DMS79 treated with DMSO at 0.1 percent for 48 hours (cell line): ENCODE measurements at regions not wholly inside any gene's neighbourhood (a gene's known extent, or its start where the extent isn't known, plus 50 kb on each side); places are given as distances from the start of the nearest gene placed in this dataset.
A peak's percentile ranks its signal among the peaks of the same experiment; 100 is the strongest.
"Not testable (repeated sequence)": the region's sequence is repeated elsewhere in the genome, so short reads cannot be mapped to it uniquely, and the experiment has no call there.

Source experiments
- DNase-seq: peaks from one replicate; lab custom pipeline; 2025; lab: John Stamatoyannopoulos, UW

DNA sequence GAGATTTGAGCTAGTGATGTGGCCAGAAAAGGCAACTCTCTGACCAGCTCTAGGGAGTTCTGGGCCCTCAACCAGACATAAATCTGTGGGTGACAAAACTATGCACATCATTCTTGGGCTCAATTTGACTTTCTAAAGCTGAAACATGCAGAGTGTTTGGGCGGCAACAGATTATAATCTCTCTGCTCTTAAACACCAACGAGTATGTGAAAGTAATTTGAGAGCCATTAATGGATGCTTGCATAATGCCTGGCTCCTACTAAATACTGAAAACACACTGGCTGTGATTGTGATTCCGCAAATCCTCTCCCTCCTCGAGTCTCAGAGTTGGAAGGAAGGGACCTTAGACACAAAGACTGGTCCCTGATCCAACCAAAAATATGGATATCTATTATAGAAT lies 186.7 kb downstream of the UACA start:
- no peak for DNase-seq

DNA sequence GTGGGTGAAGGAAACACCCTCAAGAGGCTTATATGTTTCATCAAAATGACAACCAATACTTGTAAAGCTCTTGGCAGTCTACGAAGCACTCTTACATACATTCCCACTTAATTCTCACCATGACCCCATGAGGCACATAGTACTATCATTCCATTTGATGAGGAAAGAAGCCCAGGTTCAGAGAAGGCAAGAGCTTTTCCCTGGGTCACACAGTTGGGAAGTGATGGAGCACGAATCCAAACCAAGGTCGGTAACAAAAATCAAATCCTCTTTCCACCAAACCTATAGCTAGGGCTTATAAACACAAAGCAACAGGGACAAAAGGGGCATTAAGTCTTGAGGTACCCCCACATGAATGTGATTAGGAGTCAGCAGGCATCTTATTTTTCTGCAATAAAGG lies 187.1 kb downstream of the UACA start:
- no peak for DNase-seq

DNA sequence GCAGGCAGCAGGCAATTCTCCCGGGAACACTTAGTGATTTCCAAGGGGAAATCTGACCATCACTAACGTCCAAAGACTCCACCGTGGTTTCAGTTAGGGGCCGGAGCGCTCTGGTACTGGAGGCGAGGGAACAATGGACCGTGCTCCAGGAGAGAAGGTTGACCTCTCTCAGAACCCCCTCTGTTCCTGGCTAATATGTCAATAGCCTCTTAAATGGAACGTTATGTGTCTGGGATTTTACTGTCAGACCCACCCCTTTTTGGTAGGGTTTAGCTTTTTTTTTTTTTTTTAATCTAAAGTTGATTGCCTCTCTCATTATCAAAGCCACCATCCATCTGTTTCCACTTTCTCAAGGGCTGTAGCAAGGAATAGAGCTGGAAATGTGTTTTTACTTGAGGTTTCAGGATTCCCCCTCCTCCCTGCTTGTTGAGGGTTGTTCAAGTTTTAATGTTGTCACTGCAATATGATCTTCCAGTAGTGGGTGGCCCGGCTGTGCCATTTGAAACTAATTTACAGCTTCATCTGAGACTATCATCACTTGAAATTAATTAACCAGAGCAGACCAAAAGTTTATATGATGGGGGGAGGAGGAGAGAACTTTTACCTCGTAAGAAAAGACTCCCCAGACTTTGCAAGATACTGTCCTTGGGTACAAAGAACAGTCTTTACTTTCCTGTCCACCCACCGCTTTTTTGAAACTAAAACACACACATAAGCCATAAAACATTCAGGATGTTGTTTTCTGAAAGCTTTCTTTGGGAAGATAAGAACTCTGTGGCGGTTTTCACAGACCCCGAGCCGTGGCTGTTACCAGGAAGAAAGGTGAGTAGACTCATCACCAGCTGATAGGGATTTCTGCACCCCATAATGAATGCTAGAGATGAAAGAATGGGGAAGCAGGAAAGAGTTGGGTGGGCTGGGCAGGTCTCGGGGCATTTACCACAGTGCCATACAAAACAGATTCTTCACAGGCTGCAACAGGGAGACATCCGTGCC lies 187.8 kb downstream of the UACA start:
- peak; percentile 14 for DNase-seq

DNA sequence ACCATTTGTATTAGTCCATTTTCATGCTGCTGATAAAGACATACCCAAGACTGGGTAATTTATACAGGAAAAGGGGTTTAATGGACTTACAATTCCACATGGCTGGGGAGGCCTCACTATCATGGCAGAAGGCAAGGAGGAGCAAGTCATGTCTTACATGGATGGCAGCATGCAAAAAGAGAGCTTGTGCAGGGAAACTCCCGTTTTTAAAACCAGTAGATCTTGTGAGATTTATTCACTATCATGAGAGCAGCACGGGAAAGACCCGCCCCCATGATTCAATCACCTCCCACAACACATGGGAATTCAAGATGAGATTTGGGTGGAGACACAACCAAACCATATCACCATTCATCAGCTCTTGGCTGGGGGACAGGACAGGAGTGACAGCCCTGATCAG lies 189.0 kb downstream of the UACA start:
- not testable (repeated sequence) for DNase-seq

DNA sequence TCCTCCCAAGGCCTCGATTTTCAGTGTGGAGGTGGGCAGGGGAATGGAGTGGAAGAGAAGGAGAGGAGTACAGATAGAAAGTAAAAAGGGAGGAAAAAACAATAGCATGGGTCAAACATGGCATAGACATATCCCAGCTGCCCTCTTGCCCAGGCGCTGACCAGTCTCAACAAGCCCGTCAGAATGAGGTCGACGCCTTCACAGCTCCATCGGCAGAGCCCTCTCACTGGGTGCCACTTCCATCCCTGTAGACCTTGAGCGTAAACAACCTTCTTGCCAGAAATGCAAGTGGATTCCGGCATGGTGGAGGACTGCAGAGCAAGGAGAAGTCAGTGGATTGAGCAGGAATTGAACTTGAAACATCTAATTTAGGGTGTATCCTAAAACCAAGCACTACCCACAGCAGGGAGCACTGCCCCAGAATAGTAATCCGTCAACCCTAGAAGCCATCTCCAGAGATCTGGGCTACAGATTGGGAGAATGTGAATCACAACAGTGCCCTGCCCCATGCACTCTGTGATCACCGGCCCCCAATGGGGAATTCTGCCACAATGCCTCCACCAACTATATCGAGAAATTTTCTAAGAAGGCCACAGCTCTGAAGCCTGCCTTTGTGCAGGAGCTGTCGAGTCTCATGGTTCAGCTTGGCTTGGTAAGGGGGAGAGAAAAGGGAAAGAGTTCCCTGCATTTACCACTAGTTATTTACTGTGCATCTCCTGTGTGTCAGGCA lies 190.1 kb downstream of the UACA start:
- no peak for DNase-seq

DNA sequence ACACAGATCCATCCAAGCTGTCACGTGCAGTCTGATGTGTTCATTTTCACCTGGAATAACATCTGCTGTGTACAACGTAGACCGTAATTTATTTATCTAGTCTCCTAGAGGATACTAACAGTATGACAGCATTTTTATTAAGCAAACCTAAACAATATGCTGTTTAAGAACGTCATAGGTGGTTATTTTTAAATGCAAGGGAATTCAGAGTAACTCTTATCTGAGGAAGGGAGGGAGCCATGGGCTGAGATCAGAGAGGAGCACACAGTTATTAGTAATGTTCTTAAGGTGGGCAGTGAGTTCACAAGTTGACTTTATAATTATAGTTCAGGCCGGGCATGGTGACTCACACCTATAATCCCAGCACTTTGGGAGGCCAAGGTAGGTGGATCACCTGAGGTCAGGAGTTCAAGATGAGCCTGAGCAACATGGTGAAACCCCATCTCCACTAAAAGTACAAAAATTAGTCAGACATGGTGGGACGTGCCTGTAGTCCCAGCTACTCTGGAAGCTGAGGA lies 193.6 kb downstream of the UACA start:
- no peak for DNase-seq

DNA sequence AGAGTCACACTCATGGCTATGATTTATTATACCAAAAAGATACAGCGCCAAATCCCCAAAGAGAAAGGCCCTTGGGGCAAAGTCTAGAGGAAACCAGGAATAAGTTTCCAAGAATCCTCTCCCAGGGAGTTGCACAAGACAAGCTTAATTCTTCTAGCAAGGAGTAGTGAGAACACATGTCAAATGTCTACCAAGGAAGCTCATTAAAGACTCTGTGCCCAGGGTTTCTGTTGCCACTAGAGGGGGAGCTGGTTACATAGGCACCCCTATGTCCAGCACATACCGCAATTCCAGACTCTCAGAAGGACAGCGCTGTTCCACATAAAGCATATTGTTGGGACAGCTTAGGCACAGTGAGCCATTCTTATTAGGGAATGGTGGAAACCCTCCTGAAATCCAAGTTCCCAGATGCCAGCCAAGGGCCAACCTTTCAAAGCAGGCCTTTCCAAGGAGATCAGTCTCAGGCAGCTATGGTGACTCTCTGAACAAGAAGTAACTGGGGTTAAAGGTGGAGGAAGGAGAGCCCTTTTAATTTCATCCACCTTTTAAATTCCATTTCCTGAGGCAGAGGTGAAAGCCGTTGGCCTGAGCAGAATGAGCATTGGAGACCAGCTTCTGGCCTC lies 194.2 kb downstream of the UACA start:
- no peak for DNase-seq

DNA sequence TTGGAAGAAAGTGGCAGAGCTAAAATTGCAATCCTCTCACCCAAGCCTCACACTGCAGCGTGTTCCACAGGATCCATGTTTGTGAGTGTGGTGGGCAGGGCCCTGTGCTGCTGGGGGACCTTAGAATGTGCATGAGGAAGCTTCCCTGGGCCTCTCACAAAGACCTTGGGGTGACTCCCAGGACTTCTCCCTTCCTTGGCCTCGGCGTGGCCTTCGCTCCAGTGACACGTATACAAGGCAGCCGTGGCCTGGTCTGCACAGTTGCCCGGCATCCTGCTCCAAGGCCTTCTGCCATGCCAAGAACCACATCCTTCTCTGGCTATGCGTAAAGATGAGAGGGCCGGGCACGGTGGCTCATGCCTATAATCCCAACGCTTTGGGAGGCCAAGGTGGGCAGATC lies 196.4 kb downstream of the UACA start:
- no peak for DNase-seq

DNA sequence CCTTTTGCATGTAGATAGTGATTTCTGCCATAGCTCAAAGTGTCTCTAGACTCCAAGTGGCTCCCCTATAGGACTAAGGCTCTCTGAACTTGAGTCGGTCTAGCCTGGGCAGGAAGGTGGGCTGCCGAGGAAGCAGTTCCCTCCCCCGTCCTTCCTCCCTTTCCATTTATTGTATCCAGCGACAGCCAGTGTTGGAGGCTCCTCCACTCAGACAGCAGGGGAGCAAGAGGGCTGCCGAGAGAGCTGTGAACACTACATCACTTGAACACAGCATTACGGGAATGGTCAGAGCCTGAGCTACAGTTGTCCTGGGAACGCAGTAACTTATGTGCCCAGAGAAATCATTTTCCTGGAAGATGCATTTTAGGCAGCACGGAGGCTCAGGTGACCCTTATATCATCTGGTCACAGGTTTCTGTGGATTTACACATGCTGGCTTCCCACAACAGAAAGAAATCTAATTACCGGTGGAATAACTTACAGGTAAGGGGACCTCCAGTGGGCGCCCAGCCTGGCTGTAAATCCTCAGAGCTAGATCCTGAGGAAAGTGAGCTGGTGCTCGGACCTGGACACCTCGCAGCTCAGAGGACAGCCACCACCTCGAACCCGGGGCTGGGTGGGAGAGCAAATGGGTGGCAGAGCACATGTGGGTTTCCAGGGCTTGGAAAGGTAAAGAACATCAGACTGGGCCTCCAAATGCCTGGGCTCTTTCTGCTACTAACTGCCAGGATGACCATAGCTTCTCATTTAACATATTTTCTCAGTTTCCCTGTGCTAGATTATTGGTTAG lies 197.1 kb downstream of the UACA start:
- DNase-seq = no peak

DNA sequence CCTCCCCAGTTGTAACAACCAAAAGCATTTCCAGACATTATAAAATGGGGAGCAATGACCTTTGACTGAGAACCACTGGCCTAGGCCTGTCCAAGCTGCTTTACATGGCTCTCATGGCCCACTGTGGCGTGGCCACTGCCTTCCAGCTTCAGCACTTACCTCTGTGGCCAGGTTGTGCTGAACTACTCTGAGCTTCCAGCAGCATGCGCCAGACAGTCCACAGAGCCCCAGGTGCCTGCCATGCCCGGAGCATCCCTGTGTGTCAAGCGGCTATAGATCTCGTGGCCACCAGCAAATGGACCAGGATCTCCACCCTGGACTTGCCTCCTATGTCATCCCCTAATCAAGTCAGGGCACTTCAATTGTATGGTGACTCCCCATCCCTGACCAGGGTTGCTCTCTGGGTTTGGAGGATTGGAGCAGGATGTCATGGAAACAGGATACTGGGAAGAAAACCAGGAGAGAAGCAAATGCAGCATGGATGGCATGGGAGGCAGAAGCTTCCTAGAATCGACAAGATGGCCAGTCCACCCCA lies 199.7 kb downstream of the UACA start:
- DNase-seq = no peak

DNA sequence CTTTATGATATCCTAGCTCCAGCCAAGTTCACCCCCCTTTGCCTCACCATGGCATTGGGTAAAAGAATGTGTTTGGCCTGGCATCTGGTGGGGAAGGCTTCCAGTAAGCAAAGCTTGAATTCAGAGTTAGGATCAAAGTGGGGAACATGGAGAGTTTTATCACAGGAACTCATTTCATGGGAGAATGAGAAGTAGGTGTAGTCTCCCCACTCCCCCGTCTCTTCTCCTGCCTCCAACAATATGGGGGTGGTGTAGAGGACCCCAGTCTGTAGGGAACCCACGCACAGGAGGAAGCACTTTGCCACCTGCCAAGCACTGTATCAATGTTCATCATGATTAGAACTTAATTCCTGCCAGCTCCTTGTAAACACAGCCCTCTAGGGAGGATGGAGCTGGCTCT lies 200.5 kb downstream of the UACA start:
- DNase-seq = no peak

DNA sequence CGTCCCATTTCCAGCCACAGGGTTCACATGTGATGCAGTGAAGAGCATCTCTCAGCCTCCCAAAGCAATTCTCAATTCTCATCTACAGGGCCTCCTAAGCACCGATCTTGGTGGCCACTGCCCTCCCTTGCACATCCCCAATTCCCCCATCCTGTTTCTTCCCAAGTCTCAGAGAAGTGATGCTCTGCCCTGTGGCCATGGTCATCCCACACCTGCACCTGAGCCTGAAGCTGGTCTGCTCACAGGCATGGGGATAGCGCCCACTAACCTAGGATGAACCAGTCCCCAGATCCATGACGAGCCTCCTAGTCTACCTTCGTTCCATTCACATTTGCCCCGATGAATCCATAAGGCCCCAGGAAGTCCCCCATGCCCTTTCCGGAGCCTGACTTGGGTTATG lies 201.5 kb downstream of the UACA start:
- no peak for DNase-seq

DNA sequence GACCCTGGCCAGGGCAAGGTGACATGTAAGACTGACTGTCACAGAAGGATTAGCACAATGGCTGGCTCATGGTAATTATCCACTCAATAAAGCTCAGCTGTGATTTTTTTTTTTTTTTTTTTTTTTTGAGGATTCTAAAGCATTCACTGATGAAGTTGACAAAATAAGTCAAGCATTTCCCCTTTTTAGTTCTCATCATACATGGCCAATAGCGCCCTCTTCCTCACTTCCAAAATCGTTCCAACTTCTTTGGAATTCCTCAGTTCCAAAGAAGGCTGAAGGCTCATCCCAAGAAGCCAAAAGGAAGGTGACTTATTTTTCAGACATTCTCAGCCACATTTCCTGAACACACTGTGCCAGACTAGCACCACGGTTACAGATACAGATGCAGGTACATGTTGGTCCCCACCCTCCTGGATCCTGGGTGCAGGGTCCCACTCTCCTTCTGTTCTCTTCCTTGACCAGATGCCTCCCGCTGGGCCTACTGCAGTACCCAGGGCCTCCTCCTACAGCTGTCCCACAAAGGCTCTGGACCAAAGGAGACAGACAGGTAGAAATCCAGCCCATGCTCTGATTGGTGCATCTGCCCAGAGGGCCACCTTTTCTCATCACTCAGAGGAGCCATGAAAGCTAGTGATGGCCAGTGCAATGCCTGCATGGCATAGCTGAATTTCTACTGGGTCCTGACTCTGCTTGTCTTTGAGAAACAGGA lies 202.6 kb downstream of the UACA start:
- no peak for DNase-seq

DNA sequence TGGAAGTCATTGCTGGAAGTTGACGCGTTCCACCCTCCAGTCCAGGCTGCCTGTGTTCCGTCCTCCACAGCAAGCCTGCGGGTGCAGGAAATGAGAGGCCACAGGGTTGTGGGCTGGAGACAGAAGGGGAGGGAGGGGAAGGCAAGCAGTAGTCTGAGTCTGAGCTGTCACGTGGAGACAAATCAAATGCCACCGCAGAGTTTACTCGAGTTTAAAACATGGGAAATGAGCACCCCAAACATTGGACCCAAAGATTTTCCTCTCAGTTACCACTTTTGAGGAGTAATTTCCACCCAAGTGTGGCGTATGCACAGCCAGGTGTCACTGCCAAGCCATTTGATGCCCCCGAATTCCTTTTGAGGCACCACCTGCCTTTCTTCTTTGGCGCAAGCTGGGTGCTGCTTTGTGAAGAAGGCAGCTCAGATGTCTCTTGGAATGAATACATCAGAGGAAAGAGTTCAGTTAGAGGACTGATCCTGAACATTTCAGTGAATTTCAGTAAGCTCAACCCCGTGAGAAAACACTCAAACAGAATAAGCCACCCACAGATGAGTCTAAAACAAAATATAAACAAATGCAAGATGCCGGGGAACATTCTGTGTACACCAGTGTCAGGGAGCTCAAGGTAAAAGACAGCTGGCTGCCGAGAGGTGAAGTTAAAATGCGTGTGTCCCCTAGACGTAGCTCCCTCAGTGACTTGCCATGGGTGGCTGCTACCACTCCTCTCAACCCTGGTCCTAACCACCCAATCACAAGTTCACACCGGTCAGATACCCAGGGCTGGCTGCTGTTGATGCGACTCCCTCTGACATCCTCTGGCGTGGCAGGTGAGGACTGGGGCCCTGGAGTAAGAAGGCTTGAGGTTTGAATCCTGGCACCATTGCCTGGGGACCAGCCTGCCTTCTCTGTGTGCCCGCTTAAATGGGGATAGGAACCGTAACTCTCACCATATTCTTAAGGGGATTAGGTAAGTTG lies 203.8 kb downstream of the UACA start:
- no peak for DNase-seq

DNA sequence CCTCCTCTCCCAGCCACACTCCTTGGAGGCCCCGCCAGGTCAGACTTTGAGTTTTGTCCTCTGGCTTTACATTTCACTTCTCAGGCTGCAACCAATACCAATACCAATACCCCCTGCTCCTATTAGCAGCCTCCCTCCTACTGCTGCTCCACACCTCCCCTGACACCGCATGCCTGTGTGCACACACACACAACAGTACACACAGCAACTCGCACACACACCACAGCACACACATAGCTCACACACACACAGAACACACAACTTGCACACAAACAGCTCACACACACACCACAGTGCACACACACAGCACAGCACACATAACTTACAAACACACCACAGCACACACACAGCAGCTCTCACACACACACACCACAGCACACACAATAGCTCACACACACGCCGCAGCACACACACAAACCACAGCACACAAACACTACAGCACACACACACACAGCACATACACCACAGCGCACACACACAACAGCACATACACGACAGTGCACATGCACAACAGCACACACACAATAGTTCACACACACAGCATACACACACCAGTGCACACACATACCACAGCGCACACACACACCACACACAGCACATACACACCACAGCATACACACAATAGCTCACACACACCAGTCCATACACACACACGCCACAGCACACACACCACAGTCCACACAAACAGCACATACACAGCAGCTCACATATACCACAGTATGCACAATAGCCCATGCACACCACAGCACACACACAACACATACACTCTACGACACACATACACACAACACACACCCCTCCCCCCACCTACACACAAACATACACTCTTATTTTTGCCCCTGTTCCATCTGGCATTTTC lies 204.7 kb downstream of the UACA start:
- no peak for DNase-seq

DNA sequence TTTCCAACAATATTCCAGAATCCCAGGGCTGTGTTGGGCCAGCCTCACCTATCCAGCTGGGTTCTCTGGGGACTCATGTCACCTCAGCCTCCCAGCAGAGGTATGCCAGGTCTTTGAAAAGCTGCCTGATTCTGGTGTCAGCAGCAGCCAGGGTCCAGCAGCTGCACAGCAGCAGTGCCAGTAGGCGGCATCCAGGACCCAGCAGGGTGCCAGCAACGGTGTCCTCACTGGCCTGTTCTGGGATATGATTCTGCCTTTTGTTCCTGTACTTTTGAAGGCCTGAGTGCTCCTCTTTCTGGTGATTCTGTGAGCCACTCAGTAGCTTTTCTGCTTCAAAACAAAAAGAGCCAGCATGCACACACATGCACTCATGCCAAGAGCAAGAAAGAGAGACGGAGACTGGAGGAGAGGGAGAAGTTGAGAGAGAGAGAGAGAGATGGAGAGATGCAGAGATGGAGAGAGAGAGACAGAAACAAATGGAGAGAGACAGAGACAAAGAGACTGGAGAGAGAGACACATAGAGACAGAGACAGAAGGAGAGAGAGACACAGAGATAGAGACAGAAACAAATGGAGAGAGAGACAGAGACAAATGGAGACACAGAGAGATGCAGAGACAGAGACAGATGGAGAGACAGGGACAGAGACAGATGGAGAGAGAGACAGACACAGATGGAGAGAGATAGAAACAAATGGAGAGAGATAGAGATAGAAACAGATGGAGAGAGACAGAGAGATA lies 205.7 kb downstream of the UACA start:
- DNase-seq = no peak

DNA sequence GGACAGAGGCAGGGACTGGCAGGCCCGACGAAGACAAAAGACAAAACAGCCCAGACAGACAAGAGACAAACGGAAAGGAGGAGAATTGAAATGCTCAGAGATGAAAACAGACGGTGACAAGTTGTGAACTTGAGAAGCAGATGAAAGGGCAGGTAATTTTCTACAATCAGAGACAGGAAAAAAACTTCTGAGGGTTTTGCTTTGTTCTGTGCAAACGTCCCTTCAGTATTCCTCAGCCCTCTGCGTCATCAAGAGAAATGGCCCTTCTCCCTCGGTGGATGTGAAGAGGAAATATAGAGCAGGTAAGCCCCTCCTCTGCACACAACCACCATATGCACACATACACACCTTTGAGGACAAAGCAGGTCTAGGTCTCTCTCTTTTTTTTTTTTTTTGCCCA lies 206.6 kb downstream of the UACA start:
- DNase-seq = no peak

DNA sequence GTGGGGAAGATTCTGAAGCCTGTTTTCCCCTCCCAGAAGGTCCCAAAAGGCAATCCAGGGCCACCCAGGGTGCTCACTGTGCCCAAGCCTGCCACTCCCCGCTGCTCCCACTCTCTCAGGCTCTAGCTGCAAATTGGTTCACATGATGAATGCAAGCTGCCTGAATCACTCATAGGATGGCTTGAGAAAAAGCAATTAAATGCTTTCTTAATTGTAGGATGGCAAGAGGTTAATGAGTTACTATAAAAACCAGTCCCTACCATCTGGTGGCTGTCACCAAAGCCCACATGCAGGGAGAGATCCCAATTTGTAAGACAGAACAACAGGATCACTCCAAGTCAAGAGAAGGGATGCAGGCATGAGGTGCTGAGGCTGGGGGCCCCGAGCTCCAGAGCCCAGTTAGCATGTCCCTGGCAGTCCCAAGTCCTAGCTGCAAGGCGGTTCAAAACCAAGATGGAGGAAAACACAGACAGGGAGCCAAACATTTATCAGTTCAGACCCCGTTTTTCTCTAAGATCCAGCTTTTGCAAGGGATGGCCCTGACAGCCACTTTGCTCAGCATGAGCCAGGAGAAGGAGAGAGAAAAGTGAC lies 207.1 kb downstream of the UACA start:
- DNase-seq = no peak
